WTC11 (cell line): ENCODE measurements at regions not wholly inside any gene's neighbourhood (a gene's known extent, or its start where the extent isn't known, plus 50 kb on each side); places are given as distances from the start of the nearest gene placed in this dataset.

ENCODE experiments used
- ATAC-seq: fragments of 200-7000 bp; cut with Tn5 transposase; 2 replicates; pipeline ENCODE4 v1.10.0; 2021; ENCODE audit warnings: mild to moderate bottlenecking, moderate library complexity
- CTCF ChIA-PET: fragments of 300-600 bp; sonication (Branson Sonifier 250); formaldehyde crosslinking; loops from one replicate; lab custom pipeline; 2021; ENCODE audit warnings: antibody characterized with exemption; lab: Charles Lee
- POLR2A ChIA-PET: fragments of 350-600 bp; sonication (Branson Sonifier 250); formaldehyde crosslinking; loops from one replicate; lab custom pipeline; 2021; ENCODE audit warnings: antibody characterized with exemption; lab: Charles Lee
- DNase-seq: peaks from one replicate; pipeline ENCODE4 v3.0.0; 2021; ENCODE audit warnings: low spot score
- H3K27ac Mint-ChIP-seq: 2 replicates; pipeline ENCODE4 v1.8.0; 2021; ENCODE audit warnings: mixed read lengths
- H3K27me3 Mint-ChIP-seq: 2 replicates; pipeline ENCODE4 v1.8.0; 2021; ENCODE audit warnings: low read depth, mild to moderate bottlenecking, moderate library complexity, mixed read lengths
- H3K36me3 Mint-ChIP-seq: 2 replicates; pipeline ENCODE4 v1.8.0; 2021; ENCODE audit warnings: mixed read lengths
- H3K4me1 Mint-ChIP-seq: 2 replicates; pipeline ENCODE4 v1.8.0; 2022; ENCODE audit warnings: mixed read lengths
- H3K4me3 Mint-ChIP-seq: 2 replicates; pipeline ENCODE4 v1.8.0; 2021; ENCODE audit warnings: mild to moderate bottlenecking, moderate library complexity, mixed read lengths
- H3K9me3 Mint-ChIP-seq: 2 replicates; pipeline ENCODE4 v1.8.0; 2021; ENCODE audit warnings: mixed read lengths
- AR ChIP-seq: fragments of 250-450 bp; sonication (Bioruptor Pico); IDR thresholded peaks from 2 replicates; pipeline ENCODE4 v1.9.0; 2021; ENCODE audit warnings: mild to moderate bottlenecking
- ARID4B ChIP-seq: sonication (generic); formaldehyde crosslinking; IDR thresholded peaks from 2 replicates; pipeline ENCODE4 v1.8.0; 2023; ENCODE audit warnings: missing genetic modification reagents, mild to moderate bottlenecking, borderline replicate concordance
- ATF3 ChIP-seq: sonication (generic); formaldehyde crosslinking; conservative IDR thresholded peaks from 2 replicates; pipeline ENCODE4 v1.8.1; 2022; ENCODE audit warnings: mild to moderate bottlenecking, missing genetic modification reagents
- E2F1 ChIP-seq: sonication (generic); formaldehyde crosslinking; IDR thresholded peaks from 2 replicates; pipeline ENCODE4 v1.8.0; 2022; ENCODE audit warnings: mild to moderate bottlenecking, missing genetic modification reagents
- ELF4 ChIP-seq: sonication (generic); formaldehyde crosslinking; IDR thresholded peaks from 2 replicates; pipeline ENCODE4 v1.8.1; 2022; ENCODE audit warnings: low read depth, mild to moderate bottlenecking, moderate library complexity, missing genetic modification reagents
- ETV6 ChIP-seq: sonication (generic); formaldehyde crosslinking; IDR thresholded peaks from 2 replicates; pipeline ENCODE4 v1.8.1; 2022; ENCODE audit warnings: mild to moderate bottlenecking, missing genetic modification reagents
- IRF2 ChIP-seq: sonication (generic); formaldehyde crosslinking; IDR thresholded peaks from 2 replicates; pipeline ENCODE4 v1.8.0; 2022; ENCODE audit warnings: low read depth, missing genetic modification reagents, borderline replicate concordance
- NFATC4 ChIP-seq: fragments of 250-450 bp; sonication (Bioruptor Pico); IDR thresholded peaks from 2 replicates; pipeline ENCODE4 v1.9.0; 2021; ENCODE audit warnings: mild to moderate bottlenecking
- NR3C1 ChIP-seq: sonication (generic); formaldehyde crosslinking; conservative IDR thresholded peaks from 2 replicates; pipeline ENCODE4 v1.8.1; 2023; ENCODE audit warnings: low read depth, mild to moderate bottlenecking, missing genetic modification reagents
- PRRX2 ChIP-seq: fragments of 250-450 bp; sonication (Bioruptor Pico); IDR thresholded peaks from 2 replicates; pipeline ENCODE4 v1.8.0; 2021; ENCODE audit warnings: mild to moderate bottlenecking
- ZNF138 ChIP-seq: sonication (generic); formaldehyde crosslinking; conservative IDR thresholded peaks from 2 replicates; pipeline ENCODE4 v1.8.1; 2022; ENCODE audit warnings: mild to moderate bottlenecking, moderate library complexity, missing genetic modification reagents
- ZNF425 ChIP-seq: fragments of 250-450 bp; sonication (Bioruptor Pico); conservative IDR thresholded peaks from 2 replicates; pipeline ENCODE4 v1.9.0; 2021; ENCODE audit warnings: mild to moderate bottlenecking
- ZNF512 ChIP-seq: sonication (generic); formaldehyde crosslinking; IDR thresholded peaks from 2 replicates; pipeline ENCODE4 v1.8.1; 2022; ENCODE audit warnings: missing genetic modification reagents, borderline replicate concordance

GRCh38 chr13:39251340-39251739, 213.1 kb downstream of the NHLRC3 start:
- no peak overlapping the region for H3K4me3 Mint-ChIP-seq
- ChIA-PET POLR2A (no interaction called here), CTCF (no interaction called here)
- no peak for DNase-seq
- peaks cover 5% of the 10 kb centered on the region; the same call in 1 of the 2 replicates for H3K4me1 Mint-ChIP-seq
- ATAC-seq: no peak
- no peaks in the 10 kb centered on the region; the same call in 1 of the 2 replicates for H3K27me3 Mint-ChIP-seq
- no peak for TF ChIP-seq ZNF512 (CRISPR knock-in tag)
- no peak for TF ChIP-seq NFATC4
- no peak for TF ChIP-seq ZNF425 (CRISPR knock-in tag)
- no peak for TF ChIP-seq E2F1 (CRISPR knock-in tag)
- no peak for TF ChIP-seq AR
- no peak for TF ChIP-seq ETV6 (CRISPR knock-in tag)
- no peak for TF ChIP-seq ELF4 (CRISPR knock-in tag)
- TF ChIP-seq ATF3: no peak
- no peak for TF ChIP-seq IRF2 (CRISPR knock-in tag)
- no peak for TF ChIP-seq NR3C1 (CRISPR knock-in tag)
- no peaks in the 10 kb centered on the region for H3K9me3 Mint-ChIP-seq
- no peak overlapping the region for H3K27ac Mint-ChIP-seq
- no peaks in the 10 kb centered on the region for H3K36me3 Mint-ChIP-seq

- TF ChIP-seq PRRX2 (CRISPR knock-in tag): no peak
- no peak for TF ChIP-seq ZNF138 (CRISPR knock-in tag)
- no peak for TF ChIP-seq ARID4B
- H3K9me3 Mint-ChIP-seq: no peaks in the 10 kb centered on the region
- H3K36me3 Mint-ChIP-seq: no peaks in the 10 kb centered on the region
- CTCF ChIA-PET: no interaction called here
- no peaks in the 10 kb centered on the region; the same call in 1 of the 2 replicates for H3K27me3 Mint-ChIP-seq
- POLR2A ChIA-PET: no interaction called here
- no peak overlapping the region for H3K4me3 Mint-ChIP-seq
- H3K4me1 Mint-ChIP-seq: peaks cover 5% of the 10 kb centered on the region; the same call in 1 of the 2 replicates
- DNase-seq (no peak), ATAC-seq (no peak)
- no peak overlapping the region for H3K27ac Mint-ChIP-seq
These were observed 215.5 kb downstream of the NHLRC3 start for GRCh38 chr13:39253774-39254173.
